NT2/D1 (cell line): ENCODE measurements at regions not wholly inside any gene's neighbourhood (a gene's known extent, or its start where the extent isn't known, plus 50 kb on each side); places are given as distances from the start of the nearest gene placed in this dataset.

Source experiments
- YY1 ChIP-seq: IDR thresholded peaks from 2 replicates; pipeline ENCODE4 v1.6.1; 2011; ENCODE audit not compliant: insufficient read length, insufficient read depth
- ZNF274 ChIP-seq: IDR thresholded peaks from 2 replicates; pipeline ENCODE4 v1.6.1; 2011; ENCODE audit warnings: mild to moderate bottlenecking, low read depth, low read length

DNA sequence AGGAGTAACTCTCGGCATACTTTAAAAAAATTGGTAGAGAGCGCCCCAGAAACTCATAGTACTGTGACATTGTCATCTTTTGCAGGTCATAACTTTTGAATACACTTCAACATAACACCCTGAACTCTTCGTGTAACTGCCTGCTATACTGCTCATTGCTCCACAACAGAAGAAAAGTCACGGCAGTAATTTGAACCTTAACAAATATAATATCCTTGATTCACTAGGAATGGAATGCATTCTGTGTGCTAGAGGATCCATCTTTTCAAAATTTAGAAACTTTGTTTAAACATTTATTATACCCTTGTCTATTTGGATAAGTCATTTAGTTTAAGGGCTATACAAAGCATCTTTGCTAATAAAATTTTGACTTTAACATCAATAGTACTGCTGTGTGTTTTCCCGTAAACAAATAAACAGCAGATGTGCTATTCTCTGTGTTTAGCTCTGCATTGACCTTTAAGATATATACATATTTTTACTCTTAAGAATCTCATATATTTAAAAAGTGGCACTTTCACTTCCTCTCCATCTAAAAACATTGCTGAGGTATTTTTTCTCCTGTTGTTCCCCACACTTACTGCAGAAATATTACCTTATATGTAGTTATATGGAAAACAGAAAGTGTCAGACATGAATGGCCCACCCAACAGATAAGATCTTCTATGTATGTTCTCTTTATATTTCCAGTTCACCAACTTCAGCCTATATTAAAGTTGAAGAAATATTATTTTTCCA, 217.6 kb upstream of the TMEM229A start:
- TF ChIP-seq ZNF274 = no peak
- no peak for TF ChIP-seq YY1
